Astrocyte (in vitro differentiated cells and primary cell): ENCODE measurements at regions not wholly inside any gene's neighbourhood (a gene's known extent, or its start where the extent isn't known, plus 50 kb on each side); places are given as distances from the start of the nearest gene placed in this dataset.

Experiments
- CTCF ChIP-seq: IDR thresholded peaks from 2 replicates; pipeline ENCODE4 v1.5.1; 2011; ENCODE audit warnings: low read depth, mild to moderate bottlenecking, inconsistent platforms, low read length, moderate library complexity; ENCODE audit not compliant: insufficient read depth
- EZH2 ChIP-seq: IDR thresholded peaks from 2 replicates; pipeline ENCODE4 v1.6.1; 2012; ENCODE audit warnings: mild to moderate bottlenecking, low read length, inconsistent platforms; ENCODE audit not compliant: insufficient read depth

GRCh38 chr5:127999909-128000308, 83.7 kb upstream of the SLC12A2 start:
- no peak for TF ChIP-seq CTCF
- no peak for TF ChIP-seq EZH2
